ENCODE measurements at regions not wholly inside any gene's neighbourhood (a gene's known extent, or its start where the extent isn't known, plus 50 kb on each side); places are given as distances from the start of the nearest gene placed in this dataset.

DNA sequence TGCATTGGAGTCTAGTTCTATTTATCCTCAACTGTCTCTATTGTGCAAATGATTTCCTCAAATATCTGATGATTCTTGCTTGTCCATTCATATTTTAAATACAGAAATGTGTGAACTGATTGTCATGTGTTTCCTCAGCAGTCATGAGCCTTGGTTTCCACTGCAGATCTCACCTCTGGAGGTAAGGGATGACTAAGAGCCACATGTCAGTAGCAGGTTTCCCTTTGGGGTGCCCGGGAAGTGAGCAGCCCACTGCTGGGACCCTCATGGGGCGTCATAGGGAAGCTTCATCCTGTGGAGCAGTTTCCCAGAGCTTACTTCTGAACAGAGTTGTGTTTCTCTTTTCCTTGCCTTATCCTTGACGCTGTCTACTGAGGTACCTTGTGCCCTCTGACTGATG lies 149.2 kb upstream of the TOPAZ1 start:
- Histone ChIP-seq H3K4me1 (ENCODE audit: control insufficient read depth, insufficient read depth, low read length, poor library complexity, severe bottlenecking) (no peaks in the 10 kb centered on the region), H3K4me3 (ENCODE audit: extremely low read depth, insufficient read depth, low read length, poor library complexity, severe bottlenecking) (no peak overlapping the region), H3K9me3 (ENCODE audit: control insufficient read depth, low read length) (no peaks in the 10 kb centered on the region), H3K36me3 (ENCODE audit: control insufficient read depth, insufficient read depth, low read length) (no peaks in the 10 kb centered on the region), H3K27ac (ENCODE audit: low read depth, low read length, severe bottlenecking) (no peak overlapping the region)
- 77 to 93% methylated on average over 3 of the region's 3 CpGs for WGBS, 2 experiments (ENCODE audit: insufficient coverage in 2 of 2)

DNA sequence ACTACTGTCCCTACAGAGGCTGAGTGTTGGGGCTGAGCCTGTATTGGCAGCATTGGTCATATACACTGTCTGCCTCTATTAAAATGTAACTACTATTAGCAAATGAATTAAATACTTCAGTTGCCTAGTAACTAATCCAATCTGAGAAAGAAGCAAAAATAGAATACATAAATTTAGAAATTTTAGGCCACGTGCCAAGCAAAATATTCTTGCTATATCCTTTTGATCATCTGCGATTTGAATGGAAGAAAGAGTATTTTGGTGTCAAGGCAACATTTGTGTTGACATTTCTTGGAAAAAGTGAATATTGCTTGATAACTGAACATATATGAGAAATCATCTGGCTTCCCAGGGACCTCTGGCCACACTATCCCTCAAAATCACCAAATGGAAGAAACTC lies 148.2 kb upstream of the TOPAZ1 start:
- no peaks in the 10 kb centered on the region for H3K4me1 ChIP-seq (ENCODE audit: control insufficient read depth, insufficient read depth, low read length, poor library complexity, severe bottlenecking)
- H3K9me3 ChIP-seq (ENCODE audit: control insufficient read depth, low read length): no peaks in the 10 kb centered on the region
- WGBS, 2 experiments (ENCODE audit: insufficient coverage in 2 of 2): 67% methylated on average over 1 of the region's 2 CpGs; no CpG with 5 or more reads in 1 of the 2 experiments
- H3K36me3 ChIP-seq (ENCODE audit: control insufficient read depth, insufficient read depth, low read length): no peaks in the 10 kb centered on the region
- no peak overlapping the region for H3K27ac ChIP-seq (ENCODE audit: low read depth, low read length, severe bottlenecking)
- no peak overlapping the region for H3K4me3 ChIP-seq (ENCODE audit: extremely low read depth, insufficient read depth, low read length, poor library complexity, severe bottlenecking)

GRCh38 chr3:44098656-44099415 lies 142.8 kb upstream of the TOPAZ1 start:
- no peaks in the 10 kb centered on the region for H3K4me1 ChIP-seq (ENCODE audit: control insufficient read depth, insufficient read depth, low read length, poor library complexity, severe bottlenecking)
- H3K27ac ChIP-seq (ENCODE audit: low read depth, low read length, severe bottlenecking): no peak overlapping the region
- 64 to 71% methylated on average over 4 to 10 of the region's 12 CpGs for WGBS, 2 experiments (ENCODE audit: insufficient coverage in 2 of 2)
- H3K36me3 ChIP-seq (ENCODE audit: control insufficient read depth, insufficient read depth, low read length): no peaks in the 10 kb centered on the region
- H3K9me3 ChIP-seq (ENCODE audit: control insufficient read depth, low read length): no peaks in the 10 kb centered on the region
- H3K4me3 ChIP-seq (ENCODE audit: extremely low read depth, insufficient read depth, low read length, poor library complexity, severe bottlenecking): no peak overlapping the region

DNA sequence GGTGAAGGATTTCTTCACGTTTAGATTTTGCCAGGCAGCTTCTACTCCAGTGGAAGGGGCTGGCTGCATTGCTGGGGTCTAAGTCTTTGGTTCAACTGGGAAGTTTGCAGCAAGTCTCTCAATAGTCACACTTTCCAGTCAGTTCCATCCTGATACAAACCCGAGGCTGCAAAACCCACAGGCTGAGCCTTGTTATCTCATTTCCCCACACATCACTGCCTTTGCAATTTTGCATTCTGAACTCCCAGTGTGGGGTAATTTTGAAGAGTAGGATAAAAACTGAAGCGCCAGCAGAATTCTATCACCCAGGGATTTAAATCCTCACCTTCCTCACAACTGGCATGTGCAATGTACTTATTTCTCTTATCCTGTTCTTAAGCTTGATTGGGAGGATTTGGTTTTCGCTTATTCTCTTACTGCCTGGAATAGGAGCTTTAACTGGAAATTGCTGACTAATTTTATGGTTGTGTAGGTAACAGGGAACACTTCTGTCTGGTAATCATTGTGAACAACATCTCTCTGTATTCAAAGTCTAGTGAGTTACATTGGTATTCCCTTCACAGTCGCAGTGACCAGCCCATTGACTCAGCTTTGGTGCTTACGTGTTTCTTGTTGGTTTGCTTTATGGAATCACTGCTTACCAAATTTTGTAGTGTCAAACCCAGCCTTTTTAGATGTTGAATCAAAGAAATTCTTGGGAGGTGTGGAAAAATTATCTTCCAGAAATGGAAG lies 142.0 kb upstream of the TOPAZ1 start:
- no peaks in the 10 kb centered on the region for H3K9me3 ChIP-seq (ENCODE audit: control insufficient read depth, low read length)
- H3K27ac ChIP-seq (ENCODE audit: low read depth, low read length, severe bottlenecking): no peak overlapping the region
- peaks cover 6% of the 10 kb centered on the region for H3K4me1 ChIP-seq (ENCODE audit: control insufficient read depth, insufficient read depth, low read length, poor library complexity, severe bottlenecking)
- no peaks in the 10 kb centered on the region for H3K36me3 ChIP-seq (ENCODE audit: control insufficient read depth, insufficient read depth, low read length)
- no peak overlapping the region for H3K4me3 ChIP-seq (ENCODE audit: extremely low read depth, insufficient read depth, low read length, poor library complexity, severe bottlenecking)
- WGBS, 2 experiments (ENCODE audit: insufficient coverage in 2 of 2): 70 to 90% methylated on average over 3 of the region's 6 CpGs

- whole genome bisulfite sequencing, 2 experiments (ENCODE audit: insufficient coverage in 2 of 2): 78% methylated on average over 1 of the region's 2 CpGs; no CpG with 5 or more reads in 1 of the 2 experiments
- Histone ChIP-seq H3K4me3 (ENCODE audit: extremely low read depth, insufficient read depth, low read length, poor library complexity, severe bottlenecking) (no peak overlapping the region), H3K36me3 (ENCODE audit: control insufficient read depth, insufficient read depth, low read length) (no peaks in the 10 kb centered on the region), H3K27ac (ENCODE audit: low read depth, low read length, severe bottlenecking) (no peak overlapping the region), H3K9me3 (ENCODE audit: control insufficient read depth, low read length) (no peaks in the 10 kb centered on the region), H3K4me1 (ENCODE audit: control insufficient read depth, insufficient read depth, low read length, poor library complexity, severe bottlenecking) (peaks cover 12% of the 10 kb centered on the region)
Measured at GRCh38 chr3:44100298-44100695, 141.4 kb upstream of the TOPAZ1 start.

DNA sequence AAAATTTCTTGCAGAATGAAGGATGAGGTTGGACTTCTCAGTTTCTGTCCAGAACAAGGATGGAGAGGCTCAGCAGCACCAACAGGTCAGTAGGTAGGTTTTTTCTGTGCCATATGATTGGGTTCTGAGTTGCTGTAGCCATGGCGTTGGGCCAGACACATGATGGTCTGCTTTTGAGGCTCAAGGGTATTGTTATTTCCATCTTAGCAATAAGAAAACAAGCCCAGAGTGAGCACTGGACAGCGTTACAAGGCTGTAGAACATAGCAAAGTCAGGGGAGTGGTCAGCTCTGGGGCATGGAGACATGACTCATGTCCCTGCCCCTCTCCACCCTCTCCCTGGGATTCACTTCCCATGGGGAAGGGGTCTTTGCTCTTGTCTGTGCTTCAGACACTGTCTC lies 137.6 kb upstream of the TOPAZ1 start:
- H3K36me3 ChIP-seq (ENCODE audit: control insufficient read depth, insufficient read depth, low read length): no peaks in the 10 kb centered on the region
- no peak overlapping the region for H3K4me3 ChIP-seq (ENCODE audit: extremely low read depth, insufficient read depth, low read length, poor library complexity, severe bottlenecking)
- WGBS, 2 experiments (ENCODE audit: insufficient coverage in 2 of 2): 92 to 100% methylated on average over 1 to 2 of the region's 2 CpGs
- no peaks in the 10 kb centered on the region for H3K9me3 ChIP-seq (ENCODE audit: control insufficient read depth, low read length)
- H3K27ac ChIP-seq (ENCODE audit: low read depth, low read length, severe bottlenecking): no peak overlapping the region
- H3K4me1 ChIP-seq (ENCODE audit: control insufficient read depth, insufficient read depth, low read length, poor library complexity, severe bottlenecking): peaks cover 19% of the 10 kb centered on the region

- H3K4me1 ChIP-seq (ENCODE audit: control insufficient read depth, insufficient read depth, low read length, poor library complexity, severe bottlenecking): peaks cover 19% of the 10 kb centered on the region
- no peaks in the 10 kb centered on the region for H3K36me3 ChIP-seq (ENCODE audit: control insufficient read depth, insufficient read depth, low read length)
- WGBS, 2 experiments (ENCODE audit: insufficient coverage in 2 of 2): 79 to 80% methylated on average over 2 to 3 of the region's 4 CpGs
- no peak overlapping the region for H3K4me3 ChIP-seq (ENCODE audit: extremely low read depth, insufficient read depth, low read length, poor library complexity, severe bottlenecking)
- no peak overlapping the region for H3K27ac ChIP-seq (ENCODE audit: low read depth, low read length, severe bottlenecking)
- H3K9me3 ChIP-seq (ENCODE audit: control insufficient read depth, low read length): no peaks in the 10 kb centered on the region
Measured at GRCh38 chr3:44104668-44105321, 136.9 kb upstream of the TOPAZ1 start.

- H3K4me3 ChIP-seq (ENCODE audit: extremely low read depth, insufficient read depth, low read length, poor library complexity, severe bottlenecking): no peak overlapping the region
- 96 to 100% methylated on average over 1 to 4 of the region's 5 CpGs for WGBS, 2 experiments (ENCODE audit: insufficient coverage in 2 of 2)
- H3K4me1 ChIP-seq (ENCODE audit: control insufficient read depth, insufficient read depth, low read length, poor library complexity, severe bottlenecking): peaks cover 19% of the 10 kb centered on the region
- no peaks in the 10 kb centered on the region for H3K36me3 ChIP-seq (ENCODE audit: control insufficient read depth, insufficient read depth, low read length)
- no peak overlapping the region for H3K27ac ChIP-seq (ENCODE audit: low read depth, low read length, severe bottlenecking)
- H3K9me3 ChIP-seq (ENCODE audit: control insufficient read depth, low read length): no peaks in the 10 kb centered on the region
Measured at GRCh38 chr3:44105571-44105970, 136.1 kb upstream of the TOPAZ1 start.

DNA sequence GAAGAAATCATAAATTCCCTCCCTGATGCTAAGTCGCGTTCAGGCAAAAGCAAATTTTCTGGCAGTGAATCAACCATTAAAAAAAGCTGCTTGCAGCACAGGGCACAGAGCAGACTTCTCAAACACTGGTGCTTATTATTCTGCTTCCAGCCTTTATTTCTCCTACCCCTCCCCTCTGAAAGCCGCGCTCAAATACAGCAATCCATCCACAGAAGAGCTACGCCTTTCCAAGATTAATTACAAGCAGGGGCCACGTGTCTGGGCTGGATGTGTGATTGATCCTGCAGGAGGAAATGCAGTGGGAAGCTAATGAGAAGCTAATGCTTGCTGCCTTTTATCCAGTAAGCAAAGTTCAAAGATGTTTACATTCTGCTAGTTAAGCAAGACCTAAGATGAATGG lies 134.9 kb upstream of the TOPAZ1 start:
- peaks cover 19% of the 10 kb centered on the region for H3K4me1 ChIP-seq (ENCODE audit: control insufficient read depth, insufficient read depth, low read length, poor library complexity, severe bottlenecking)
- H3K9me3 ChIP-seq (ENCODE audit: control insufficient read depth, low read length): no peaks in the 10 kb centered on the region
- no peaks in the 10 kb centered on the region for H3K36me3 ChIP-seq (ENCODE audit: control insufficient read depth, insufficient read depth, low read length)
- no peak overlapping the region for H3K27ac ChIP-seq (ENCODE audit: low read depth, low read length, severe bottlenecking)
- WGBS, 2 experiments (ENCODE audit: insufficient coverage in 2 of 2): 71 to 81% methylated on average over 2 to 4 of the region's 6 CpGs
- no peak overlapping the region for H3K4me3 ChIP-seq (ENCODE audit: extremely low read depth, insufficient read depth, low read length, poor library complexity, severe bottlenecking)

- Histone ChIP-seq H3K36me3 (ENCODE audit: control insufficient read depth, insufficient read depth, low read length) (no peaks in the 10 kb centered on the region), H3K9me3 (ENCODE audit: control insufficient read depth, low read length) (no peaks in the 10 kb centered on the region), H3K4me3 (ENCODE audit: extremely low read depth, insufficient read depth, low read length, poor library complexity, severe bottlenecking) (no peak overlapping the region), H3K27ac (ENCODE audit: low read depth, low read length, severe bottlenecking) (no peak overlapping the region), H3K4me1 (ENCODE audit: control insufficient read depth, insufficient read depth, low read length, poor library complexity, severe bottlenecking) (peaks cover 19% of the 10 kb centered on the region)
- WGBS, 2 experiments (ENCODE audit: insufficient coverage in 2 of 2): 80% methylated on average over 1 of the region's 3 CpGs; no CpG with 5 or more reads in 1 of the 2 experiments
Measured at GRCh38 chr3:44108481-44108880, 133.2 kb upstream of the TOPAZ1 start.

All from mesodermal cell (in vitro differentiated cells).